ENCODE measurements at regions not wholly inside any gene's neighbourhood (a gene's known extent, or its start where the extent isn't known, plus 50 kb on each side); places are given as distances from the start of the nearest gene placed in this dataset.
"Not testable (repeated sequence)": the region's sequence is repeated elsewhere in the genome, so short reads cannot be mapped to it uniquely, and the experiment has no call there.

DNA sequence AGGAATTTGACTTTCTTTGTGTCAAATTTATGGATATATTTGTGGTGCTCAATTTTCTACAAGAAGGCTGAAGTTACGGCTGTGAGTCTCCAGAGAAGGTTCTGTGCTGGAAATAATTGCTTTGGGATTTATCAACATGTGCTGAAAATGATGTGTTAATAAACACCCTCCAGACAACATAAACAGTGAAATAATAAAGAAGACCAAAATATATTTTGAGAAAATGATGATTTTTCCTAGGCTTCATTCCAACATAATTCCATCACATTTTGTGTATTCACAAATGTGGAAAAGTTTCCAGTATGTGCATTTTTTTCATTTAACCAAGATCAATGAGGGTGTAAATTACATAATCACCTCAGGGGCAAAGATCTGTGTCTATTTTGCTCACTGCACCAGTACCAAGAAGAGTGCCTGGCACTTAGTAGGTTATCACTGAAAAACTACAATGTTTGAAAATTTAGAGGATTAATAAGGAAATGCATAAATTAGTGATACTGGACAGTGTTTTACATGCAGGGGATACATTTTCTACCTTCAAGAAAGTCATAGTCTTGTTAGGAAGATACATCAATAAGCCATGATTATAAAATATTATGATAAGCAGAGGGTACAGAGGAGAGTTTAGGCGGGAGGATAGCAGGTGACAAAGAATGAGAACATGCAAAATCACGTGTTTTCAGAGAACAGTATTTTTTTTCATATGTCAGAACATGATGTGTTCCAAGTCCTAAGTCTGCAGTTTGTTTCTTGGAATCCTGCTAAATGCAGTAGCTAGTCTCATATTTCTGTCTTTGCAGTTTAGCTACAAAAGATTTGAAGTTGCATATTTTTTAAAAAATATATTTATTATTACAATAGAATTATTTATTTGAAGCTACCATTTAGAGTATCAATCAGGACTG, 127.6 kb upstream of the DLGAP1 start:
- DNase-seq = no peak
- no peak for TF ChIP-seq GATA1 (IDR thresholded peaks at IDR 0.05; ENCODE audit: low read depth, low read length)
- TF ChIP-seq POLR2A (IDR thresholded peaks at IDR 0.05; ENCODE audit: low read length) = no peak

DNA sequence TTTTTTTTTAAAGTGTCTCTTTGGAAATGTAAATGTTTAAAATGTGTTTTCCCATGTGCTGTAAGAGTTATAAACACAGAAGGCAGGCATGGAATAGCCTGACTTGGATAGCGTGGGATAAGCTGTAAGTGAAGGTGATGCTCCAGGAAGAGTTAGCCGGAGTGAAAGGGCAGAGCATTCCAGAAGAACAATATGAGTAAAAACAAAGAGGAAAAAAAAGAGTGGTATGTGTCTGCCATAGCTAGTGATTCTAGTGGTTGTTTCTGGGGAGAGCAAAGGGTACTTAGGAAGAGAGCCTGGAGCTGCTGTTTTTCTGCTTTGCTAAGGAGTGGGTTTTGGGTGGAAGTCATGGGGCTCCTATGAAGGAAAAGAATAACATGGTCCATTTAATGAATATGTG, 126.9 kb upstream of the DLGAP1 start:
- TF ChIP-seq GATA1 (IDR thresholded peaks at IDR 0.05; ENCODE audit: low read depth, low read length) = no peak
- no peak for TF ChIP-seq POLR2A (IDR thresholded peaks at IDR 0.05; ENCODE audit: low read length)
- DNase-seq = no peak

DNA sequence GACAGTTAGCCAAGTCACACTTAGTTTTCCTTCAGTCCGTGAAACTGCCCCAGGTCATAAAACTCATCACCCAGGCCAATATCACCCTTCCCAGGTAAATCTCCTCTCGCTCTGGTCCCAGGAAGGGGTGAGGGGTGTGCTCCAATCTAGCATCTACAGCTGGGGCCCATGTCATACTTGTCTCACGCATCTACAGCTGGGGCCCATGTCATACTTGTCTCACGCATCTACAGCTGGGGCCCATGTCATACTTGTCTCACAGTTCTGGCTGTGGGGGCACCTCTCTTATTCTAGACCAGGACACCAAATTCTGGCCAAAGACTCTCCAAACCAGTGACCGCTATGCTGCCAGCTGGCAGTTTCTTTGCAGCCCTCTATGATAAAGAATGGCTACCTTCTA, 123.3 kb upstream of the DLGAP1 start:
- TF ChIP-seq GATA1 (IDR thresholded peaks at IDR 0.05; ENCODE audit: low read depth, low read length) = no peak
- no peak for TF ChIP-seq POLR2A (IDR thresholded peaks at IDR 0.05; ENCODE audit: low read length)

DNA sequence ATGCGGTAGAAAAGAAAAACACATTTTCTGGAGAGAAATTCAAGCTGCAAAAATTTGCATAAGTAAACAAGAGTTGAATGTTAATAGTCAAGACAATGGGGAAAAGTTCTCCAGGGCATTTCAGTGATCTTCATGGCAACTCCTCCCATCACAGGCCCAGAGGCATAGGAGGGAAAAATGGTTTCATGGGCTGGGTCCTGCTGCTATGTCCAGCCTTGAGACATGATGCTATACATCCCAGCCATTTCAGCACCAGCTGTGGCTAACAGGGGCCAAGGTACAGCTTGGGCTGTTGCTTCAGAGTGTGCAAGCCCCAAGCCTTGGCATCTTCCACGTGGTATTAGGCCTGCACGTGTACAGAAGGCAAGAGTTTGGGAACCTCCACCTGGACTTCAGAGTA, 118.6 kb upstream of the DLGAP1 start:
- no peak for DNase-seq
- TF ChIP-seq POLR2A (IDR thresholded peaks at IDR 0.05; ENCODE audit: low read length) (no peak), GATA1 (IDR thresholded peaks at IDR 0.05; ENCODE audit: low read depth, low read length) (no peak)

More for the DNA sequence above, 123.3 kb upstream of the DLGAP1 start:
- no peak for DNase-seq

DNA sequence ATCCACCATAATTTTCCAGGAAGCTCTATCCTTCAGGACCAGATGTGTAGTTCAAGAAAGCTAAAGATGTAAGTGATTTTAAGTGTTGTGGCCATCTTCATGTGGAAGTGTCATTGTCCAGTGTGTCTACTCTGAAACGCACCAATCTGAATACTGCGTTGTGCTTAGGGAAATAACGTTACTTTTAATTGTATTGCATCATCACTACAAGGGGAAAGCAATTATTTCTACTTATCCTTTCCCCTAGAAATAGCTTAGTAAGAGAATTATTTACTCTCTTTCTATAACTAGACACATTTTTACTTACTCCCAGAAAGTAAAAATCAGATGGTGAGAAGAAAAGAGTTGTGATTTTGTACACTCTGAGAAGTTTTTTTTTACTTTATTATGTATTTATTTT, 102.4 kb upstream of the DLGAP1 start:
- TF ChIP-seq POLR2A (IDR thresholded peaks at IDR 0.05; ENCODE audit: low read length) = no peak
- no peak for TF ChIP-seq GATA1 (IDR thresholded peaks at IDR 0.05; ENCODE audit: low read depth, low read length)
- no peak for DNase-seq

DNA sequence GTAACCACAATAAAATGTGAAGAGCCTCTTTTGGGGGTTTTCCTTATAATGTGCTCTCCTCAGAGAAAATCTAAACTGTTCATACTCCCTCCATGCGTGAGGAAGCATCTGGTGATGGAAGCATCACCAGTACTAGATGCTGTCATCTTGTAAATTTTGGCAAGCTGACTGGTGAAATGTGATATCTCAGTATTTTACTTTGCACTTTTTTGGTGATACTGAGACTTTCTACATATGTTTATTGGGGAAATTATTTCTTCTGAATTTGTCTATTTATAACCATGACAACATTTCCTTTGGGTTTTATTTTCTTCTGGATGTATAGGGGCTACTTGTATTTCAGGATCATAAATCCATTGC, 95.9 kb upstream of the DLGAP1 start:
- TF ChIP-seq POLR2A (IDR thresholded peaks at IDR 0.05; ENCODE audit: low read length) (no peak), GATA1 (IDR thresholded peaks at IDR 0.05; ENCODE audit: low read depth, low read length) (no peak)
- DNase-seq = no peak

DNA sequence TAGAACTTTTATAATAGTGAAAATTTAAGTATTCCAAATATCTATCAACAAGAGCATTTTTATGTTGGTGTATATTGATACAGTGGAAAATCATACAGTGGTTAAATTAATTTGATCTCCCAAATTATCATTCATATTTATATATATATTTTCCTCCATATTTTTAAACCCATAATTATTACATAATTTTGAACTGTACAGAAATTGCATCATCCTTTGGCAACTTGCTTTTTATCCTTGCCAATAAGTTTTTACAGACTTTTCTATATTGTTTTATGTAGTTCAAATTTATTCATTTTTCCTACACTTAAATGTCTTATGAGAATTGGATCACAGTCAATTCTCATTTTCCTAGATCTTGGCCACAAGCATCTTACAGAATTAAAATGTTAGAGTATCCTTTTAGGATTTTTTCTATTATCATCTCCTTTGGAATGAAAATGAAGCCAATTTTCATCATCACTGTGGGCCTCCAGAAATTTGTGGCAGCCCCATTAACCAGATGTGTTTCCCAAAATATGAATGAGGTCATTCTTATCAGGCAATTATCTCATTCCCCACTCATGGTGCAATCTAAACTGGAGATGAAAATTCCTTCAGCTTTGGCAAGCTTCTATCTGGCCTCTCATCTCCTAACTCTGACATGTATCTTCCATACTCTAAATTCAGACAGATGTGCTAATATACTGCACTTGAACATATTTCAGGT, 94.2 kb upstream of the DLGAP1 start:
- TF ChIP-seq POLR2A (IDR thresholded peaks at IDR 0.05; ENCODE audit: low read length) = no peak
- no peak for TF ChIP-seq GATA1 (IDR thresholded peaks at IDR 0.05; ENCODE audit: low read depth, low read length)
- DNase-seq = no peak

DNA sequence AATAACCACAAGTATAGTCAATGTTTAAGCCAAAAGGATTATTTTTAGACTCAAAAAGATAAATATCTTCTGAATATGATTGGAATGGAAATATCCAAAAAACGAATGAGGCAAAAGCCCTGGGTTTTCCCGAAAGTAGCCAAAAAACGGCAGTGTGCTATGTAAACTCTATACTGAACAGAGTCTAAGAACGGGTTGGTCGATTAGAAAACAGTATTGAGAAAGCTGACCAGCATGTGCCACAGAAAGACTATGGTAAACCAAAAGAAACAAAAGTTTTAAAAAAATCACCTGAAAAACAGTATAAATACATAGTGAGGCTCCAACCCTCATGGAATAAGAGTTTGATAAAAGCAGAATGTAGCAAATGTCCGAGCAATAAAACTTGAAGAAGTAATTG, 92.0 kb upstream of the DLGAP1 start:
- no peak for DNase-seq
- TF ChIP-seq POLR2A (IDR thresholded peaks at IDR 0.05; ENCODE audit: low read length) = no peak
- no peak for TF ChIP-seq GATA1 (IDR thresholded peaks at IDR 0.05; ENCODE audit: low read depth, low read length)

DNA sequence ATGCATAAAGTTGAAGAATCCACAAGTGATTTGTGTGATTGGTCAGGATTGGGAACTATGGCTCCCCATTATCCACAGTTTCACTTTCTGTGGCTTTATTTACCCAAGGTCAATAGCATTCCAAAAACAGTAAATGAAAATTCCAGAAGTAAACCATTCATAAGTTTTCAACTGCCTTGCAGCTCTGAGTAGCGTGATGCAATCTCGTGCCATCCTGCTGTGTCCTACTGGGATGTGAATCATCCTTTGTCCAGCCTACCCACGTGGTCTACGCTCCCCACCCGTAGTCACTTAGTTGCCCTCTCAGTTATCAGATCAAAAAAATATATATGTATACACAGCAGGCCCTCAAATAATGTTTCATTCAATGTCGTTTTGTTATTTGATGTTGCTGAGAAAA, 89.0 kb upstream of the DLGAP1 start:
- TF ChIP-seq POLR2A (IDR thresholded peaks at IDR 0.05; ENCODE audit: low read length) (no peak), GATA1 (IDR thresholded peaks at IDR 0.05; ENCODE audit: low read depth, low read length) (no peak)
- no peak for DNase-seq

DNA sequence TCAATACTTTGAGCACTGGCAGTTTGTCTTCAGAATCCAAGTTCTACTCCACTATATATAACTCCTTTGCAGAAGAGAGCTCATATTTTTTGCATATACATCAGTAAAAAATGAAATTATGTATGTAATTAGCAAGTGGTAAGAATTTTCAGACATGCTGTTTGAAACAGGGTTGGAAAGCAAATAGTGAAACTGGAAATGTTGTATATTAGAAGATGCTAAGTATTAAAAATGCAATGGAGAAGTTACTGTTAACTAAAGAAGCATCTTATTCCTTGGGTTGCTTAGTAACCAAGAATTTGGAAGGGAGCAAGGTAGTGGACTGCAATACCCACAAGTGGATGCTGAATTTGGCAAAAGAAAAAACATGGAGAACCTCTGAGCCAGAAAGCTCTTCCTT, 88.6 kb upstream of the DLGAP1 start:
- no peak for DNase-seq
- no peak for TF ChIP-seq GATA1 (IDR thresholded peaks at IDR 0.05; ENCODE audit: low read depth, low read length)
- TF ChIP-seq POLR2A (IDR thresholded peaks at IDR 0.05; ENCODE audit: low read length) = no peak

DNA sequence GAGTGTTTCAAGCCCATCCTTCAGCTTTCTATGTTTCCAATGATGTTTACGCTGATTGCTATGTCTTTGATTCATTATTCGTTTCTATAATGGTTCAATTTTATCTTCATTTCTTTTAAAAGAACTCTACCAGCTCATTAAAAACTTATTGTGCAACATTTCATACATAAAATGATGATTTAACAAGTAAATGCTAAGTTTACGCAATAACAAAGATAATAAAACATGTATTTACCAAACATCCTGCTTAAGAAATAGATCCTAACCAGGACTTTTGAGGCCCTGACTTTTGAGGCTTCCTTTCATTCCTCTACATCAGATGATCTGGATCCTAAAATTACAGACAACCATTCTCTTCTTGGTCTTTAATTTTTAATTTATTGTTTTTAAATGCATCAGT, 86.5 kb upstream of the DLGAP1 start:
- DNase-seq = no peak
- no peak for TF ChIP-seq GATA1 (IDR thresholded peaks at IDR 0.05; ENCODE audit: low read depth, low read length)
- TF ChIP-seq POLR2A (IDR thresholded peaks at IDR 0.05; ENCODE audit: low read length) = no peak

DNA sequence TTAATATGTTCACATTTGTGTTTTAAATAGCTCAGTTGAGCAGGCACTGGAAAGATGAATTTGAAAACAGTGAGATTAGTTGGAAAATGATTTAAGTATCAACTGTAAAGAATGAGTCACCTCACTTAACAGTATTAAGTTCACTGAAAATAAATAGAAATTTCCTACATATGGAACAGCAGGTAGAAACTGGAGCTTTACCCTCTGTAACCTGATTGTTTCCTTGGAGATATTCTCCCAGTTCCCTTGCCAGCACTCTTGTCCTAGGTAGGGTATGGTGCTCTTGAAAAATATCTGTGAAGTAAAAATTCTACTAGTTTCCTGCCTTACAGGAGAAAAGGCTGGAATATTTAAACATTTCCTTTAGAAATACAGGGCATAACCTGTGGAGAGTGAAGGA, 81.3 kb upstream of the DLGAP1 start:
- DNase-seq = no peak
- TF ChIP-seq GATA1 (IDR thresholded peaks at IDR 0.05; ENCODE audit: low read depth, low read length) (no peak), POLR2A (IDR thresholded peaks at IDR 0.05; ENCODE audit: low read length) (no peak)

DNA sequence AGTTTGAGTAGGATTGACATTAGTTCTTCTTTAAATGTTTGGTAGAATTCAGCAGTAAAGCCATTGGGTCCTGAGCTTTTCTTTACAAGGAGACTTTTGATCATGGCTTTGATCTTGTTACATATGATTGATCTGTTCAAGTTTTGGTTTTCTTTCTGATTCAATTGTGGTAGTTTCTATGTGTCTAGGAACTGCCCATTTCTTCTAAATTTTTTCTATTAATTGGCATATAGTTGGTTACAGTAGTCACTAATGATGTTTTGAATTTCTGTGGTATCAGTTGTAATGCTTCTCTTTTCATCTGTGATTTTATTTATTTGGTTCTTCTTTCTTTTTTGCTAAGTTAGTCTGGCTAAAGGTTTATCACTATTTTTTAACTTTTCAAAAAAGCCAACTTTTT, 73.3 kb upstream of the DLGAP1 start:
- no peak for DNase-seq
- TF ChIP-seq POLR2A (IDR thresholded peaks at IDR 0.05; ENCODE audit: low read length) (no peak), GATA1 (IDR thresholded peaks at IDR 0.05; ENCODE audit: low read depth, low read length) (no peak)

DNA sequence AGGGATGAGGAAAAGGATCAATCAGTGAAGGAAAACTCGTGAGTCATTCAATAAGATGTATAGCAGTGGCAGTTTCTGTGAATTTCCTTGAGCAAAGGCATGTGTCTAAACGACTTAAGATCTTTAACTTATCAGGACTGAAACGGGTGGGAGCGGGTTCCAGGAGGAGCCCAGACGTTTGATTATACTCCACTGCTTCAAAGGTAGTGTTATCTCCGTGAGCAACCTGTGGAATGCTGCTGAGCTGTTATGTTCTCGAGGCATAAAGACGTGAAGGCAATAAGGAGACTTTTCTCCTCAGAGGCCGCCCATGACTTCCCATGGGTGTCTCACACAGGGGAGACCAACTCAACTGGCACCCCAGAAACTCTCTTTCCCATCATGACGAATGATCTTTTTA, 72.7 kb upstream of the DLGAP1 start:
- not testable (repeated sequence) for DNase-seq

DNA sequence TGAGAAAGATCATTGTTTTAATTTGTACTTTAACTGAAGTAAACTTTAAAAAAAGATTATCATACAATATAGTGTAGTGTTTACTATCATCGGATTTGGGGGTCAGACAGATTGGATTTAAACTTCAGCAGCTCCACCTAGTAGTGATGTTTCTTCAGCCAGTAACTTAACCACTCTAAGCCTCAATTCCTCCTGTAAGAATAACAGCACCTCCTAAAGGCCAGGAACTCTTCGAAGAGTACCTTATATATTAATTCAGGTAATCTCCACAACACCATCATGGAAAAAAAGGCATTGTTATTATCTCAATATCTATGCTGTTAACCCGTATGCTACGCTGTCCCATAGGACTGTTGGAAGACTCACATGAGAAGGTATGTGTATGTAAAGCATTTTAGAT, 69.0 kb upstream of the DLGAP1 start:
- DNase-seq = no peak
- no peak for TF ChIP-seq GATA1 (IDR thresholded peaks at IDR 0.05; ENCODE audit: low read depth, low read length)
- no peak for TF ChIP-seq POLR2A (IDR thresholded peaks at IDR 0.05; ENCODE audit: low read length)

Data from erythroblast (primary cell).